Endothelial cell of umbilical vein (primary cell): ENCODE measurements at regions not wholly inside any gene's neighbourhood (a gene's known extent, or its start where the extent isn't known, plus 50 kb on each side); places are given as distances from the start of the nearest gene placed in this dataset.

Experiments
- BruUV-seq: library from RNA; stranded (reverse); fragments of 400-500 nt; replicated peaks from 2 replicates; lab custom pipeline; 2021; lab: Mats Ljungman, UMichigan
- CTCF ChIA-PET: fragments of 300-600, 350-600 bp; sonication (Branson Sonifier 250); formaldehyde crosslinking; loops from one replicate; lab custom pipeline; 2021; ENCODE audit warnings: antibody characterized with exemption, inconsistent platforms; lab: Charles Lee
- POLR2A ChIA-PET: fragments of 300-600, 350-600 bp; sonication (Branson Sonifier 250); formaldehyde crosslinking; loops from one replicate; lab custom pipeline; 2021; ENCODE audit warnings: antibody characterized with exemption, inconsistent platforms; lab: Charles Lee
- DNase-seq: peaks from one replicate; pipeline ENCODE4 v3.0.0-alpha.2; 2011; ENCODE audit warnings: low read depth, low spot score
- FAIRE-seq: peaks from 2 replicates; lab custom pipeline; 2011; peaks lifted over from hg19 to GRCh38; lab: Jason Lieb, UNC
- H2AFZ ChIP-seq: 2 replicates; pipeline ENCODE4 v1.6.0; 2012; ENCODE audit warnings: low read depth, low read length, control low read depth, inconsistent platforms
- H3K27ac ChIP-seq: 2 replicates; pipeline ENCODE4 v1.5.1; 2011; ENCODE audit warnings: low read depth, mild to moderate bottlenecking, control low read depth, low read length, moderate library complexity; ENCODE audit not compliant: insufficient read depth
- H3K27me3 ChIP-seq, 2 experiments: 2 replicates each; pipeline versions ENCODE4 v1.6.0 to v1.6.1; 2011; ENCODE audit warnings: low read length in 2 of 2, mixed read lengths in 1 of 2; ENCODE audit not compliant: control insufficient read depth in 2 of 2, insufficient read depth in 2 of 2
- H3K36me3 ChIP-seq, 2 experiments: 2 replicates in 1 of 2; 3 replicates in 1 of 2; pipeline ENCODE4 v1.5.1; 2011; ENCODE audit warnings: low read length in 2 of 2, mild to moderate bottlenecking in 1 of 2, moderate library complexity in 1 of 2; ENCODE audit not compliant: control insufficient read depth in 2 of 2, insufficient read depth in 2 of 2; ENCODE audit errors: extremely low read depth in 1 of 2
- H3K4me1 ChIP-seq: 3 replicates; pipeline ENCODE4 v1.5.1; 2011; ENCODE audit warnings: mild to moderate bottlenecking, low read length; ENCODE audit not compliant: control insufficient read depth, insufficient read depth; ENCODE audit errors: extremely low read depth
- H3K4me2 ChIP-seq: 2 replicates; pipeline ENCODE4 v1.6.1; 2011; ENCODE audit warnings: low read length, control low read depth, mixed read lengths; ENCODE audit not compliant: insufficient read depth
- H3K4me3 ChIP-seq, 3 experiments: fragments of 200-600 bp in 1 of 3; sonication (generic), shearing (Covaris generic) in 1 of 3; replicated peaks in 1 of 3; 2 replicates each; pipeline ENCODE4 v1.5.1; 2011 to 2016; ENCODE audit warnings: control low read depth in 3 of 3, low read length in 3 of 3, mild to moderate bottlenecking in 2 of 3, inconsistent platforms in 1 of 3, low read depth in 1 of 3, moderate library complexity in 1 of 3; ENCODE audit not compliant: insufficient read depth in 1 of 3
- H3K79me2 ChIP-seq: 2 replicates; pipeline ENCODE4 v1.6.0; 2012; ENCODE audit warnings: low read length, inconsistent platforms; ENCODE audit not compliant: control insufficient read depth, insufficient read depth
- H3K9ac ChIP-seq: replicated peaks from 2 replicates; pipeline ENCODE3; 2011; ENCODE audit warnings: low read length, control low read depth; ENCODE audit not compliant: insufficient read depth; ENCODE audit errors: extremely low read depth
- H3K9me1 ChIP-seq: replicated peaks from 3 replicates; pipeline ENCODE4 v1.6.0; 2011; ENCODE audit warnings: mild to moderate bottlenecking, low read length; ENCODE audit not compliant: control insufficient read depth, insufficient read depth; ENCODE audit errors: extremely low read depth
- H3K9me3 ChIP-seq: replicated peaks from 2 replicates; pipeline ENCODE4 v1.5.1; 2012; ENCODE audit warnings: low read length, inconsistent platforms; ENCODE audit not compliant: control insufficient read depth, insufficient read depth
- H4K20me1 ChIP-seq: replicated peaks from 2 replicates; pipeline ENCODE3; 2011; ENCODE audit warnings: mild to moderate bottlenecking, low read length; ENCODE audit not compliant: control insufficient read depth, insufficient read depth; ENCODE audit errors: extremely low read depth
- EZH2 ChIP-seq: IDR thresholded peaks from 2 replicates; pipeline ENCODE4 v1.6.1; 2012; ENCODE audit warnings: borderline replicate concordance, low read depth, mild to moderate bottlenecking, moderate library complexity, low read length, inconsistent platforms; ENCODE audit not compliant: severe bottlenecking
- FOS ChIP-seq: IDR thresholded peaks from 2 replicates; pipeline ENCODE4 v1.6.1; 2011; ENCODE audit warnings: mild to moderate bottlenecking, low read length, moderate library complexity, borderline replicate concordance; ENCODE audit not compliant: insufficient read depth
- GATA2 ChIP-seq: IDR thresholded peaks from 2 replicates; pipeline ENCODE4 v1.7.0; 2011; ENCODE audit warnings: low read depth, mild to moderate bottlenecking, moderate library complexity, mixed read lengths, low read length; ENCODE audit not compliant: insufficient read length, insufficient read depth
- JUN ChIP-seq: IDR thresholded peaks from 2 replicates; pipeline ENCODE4 v1.6.1; 2011; ENCODE audit warnings: borderline replicate concordance, low read depth; ENCODE audit not compliant: insufficient read length, insufficient read depth
- MYC ChIP-seq: IDR thresholded peaks from one replicate; pipeline ENCODE4 v1.6.1; 2011; ENCODE audit warnings: mild to moderate bottlenecking, low read depth, low read length
- POLR2A ChIP-seq: IDR thresholded peaks from 2 replicates; pipeline ENCODE4 v1.6.1; 2012; ENCODE audit warnings: low read depth, mild to moderate bottlenecking, control low read depth, low read length
- POLR2AphosphoS5 ChIP-seq: IDR thresholded peaks from 2 replicates; pipeline ENCODE4 v1.6.1; 2012; ENCODE audit warnings: low read depth, mild to moderate bottlenecking, control low read depth, low read length, moderate library complexity; ENCODE audit not compliant: insufficient read depth
- dilution Hi-C: fragments of 300-500 bp; cut with MboI; formaldehyde crosslinking; loops from one replicate; pipeline ENCODE4 v1.15.0; 2019; ENCODE audit warnings: low sequenced_read_pairs; ENCODE audit not compliant: extremely low pct_ligation_motif_present
- intact Hi-C: fragments of 100-400 bp; cut with micrococcal nuclease; formaldehyde crosslinking; loops from one replicate; pipeline ENCODE4 v1.10.0; 2022
- TF ChIP-seq, protein P1 (sequence below), 2 donors: IDR thresholded peaks; 1 replicate in 1 of 2; 2 replicates in 1 of 2; pipeline ENCODE4 v1.5.1; 2011; ENCODE audit warnings: low read length in 2 of 2, mild to moderate bottlenecking in 2 of 2, moderate library complexity in 2 of 2, control low read depth in 1 of 2, inconsistent platforms in 1 of 2, low read depth in 1 of 2; ENCODE audit not compliant: insufficient read depth in 1 of 2; ENCODE audit errors: extremely low read depth in 1 of 2
- TF ChIP-seq, protein P2 (sequence below): IDR thresholded peaks from 2 replicates; pipeline ENCODE4 v1.6.1; 2011; ENCODE audit not compliant: insufficient read depth, insufficient read length

DNA sequence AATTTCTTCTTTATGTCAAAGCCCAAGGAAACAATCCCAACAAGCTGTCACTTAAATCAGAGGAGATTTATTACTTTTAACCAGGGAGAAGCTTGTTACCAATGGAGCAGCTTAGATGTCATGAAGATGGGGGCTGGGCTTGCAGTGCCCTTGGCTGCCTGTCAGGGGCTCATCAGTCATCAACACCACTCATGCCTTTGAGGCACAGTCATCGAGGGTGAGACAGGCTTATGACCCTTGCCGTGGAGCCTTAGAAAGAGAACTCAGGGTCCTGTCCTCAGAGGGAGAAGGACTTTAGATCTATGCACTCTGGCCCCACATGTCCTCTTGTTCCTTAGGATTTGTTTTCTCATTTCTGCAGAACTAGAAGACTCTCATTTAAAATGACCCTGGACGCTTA is 318.3 kb downstream of the CBLN1 start:
- DNase-seq, result no peak
- H2AFZ ChIP-seq, result no peak overlapping the region
- BruUV-seq, result no TSS peak
- H3K4me2 ChIP-seq, result no peak overlapping the region
- POLR2A ChIA-PET, result no interaction called here
- no peaks in the 10 kb centered on the region for H3K79me2 ChIP-seq
- intact Hi-C loops, result no loop called here
- H3K9ac ChIP-seq, result no peak overlapping the region
- dilution Hi-C loops, result no loop called here
- H3K36me3 ChIP-seq, result no peaks in the 10 kb centered on the region
- no peak for FAIRE-seq
- no peaks in the 10 kb centered on the region for H3K9me1 ChIP-seq
- peaks cover 11% of the 10 kb centered on the region for H3K9me3 ChIP-seq
- CTCF ChIA-PET, result no interaction called here
- no peaks in the 10 kb centered on the region for H4K20me1 ChIP-seq
- no peaks in the 10 kb centered on the region for H3K27me3 ChIP-seq
- H3K27ac ChIP-seq, result no peak overlapping the region
- TF ChIP-seq EZH2 (no peak), MYC (no peak), FOS (no peak), POLR2AphosphoS5 (no peak), JUN (no peak), POLR2A (no peak), GATA2 (no peak)
- TF ChIP-seq, protein P1, sequence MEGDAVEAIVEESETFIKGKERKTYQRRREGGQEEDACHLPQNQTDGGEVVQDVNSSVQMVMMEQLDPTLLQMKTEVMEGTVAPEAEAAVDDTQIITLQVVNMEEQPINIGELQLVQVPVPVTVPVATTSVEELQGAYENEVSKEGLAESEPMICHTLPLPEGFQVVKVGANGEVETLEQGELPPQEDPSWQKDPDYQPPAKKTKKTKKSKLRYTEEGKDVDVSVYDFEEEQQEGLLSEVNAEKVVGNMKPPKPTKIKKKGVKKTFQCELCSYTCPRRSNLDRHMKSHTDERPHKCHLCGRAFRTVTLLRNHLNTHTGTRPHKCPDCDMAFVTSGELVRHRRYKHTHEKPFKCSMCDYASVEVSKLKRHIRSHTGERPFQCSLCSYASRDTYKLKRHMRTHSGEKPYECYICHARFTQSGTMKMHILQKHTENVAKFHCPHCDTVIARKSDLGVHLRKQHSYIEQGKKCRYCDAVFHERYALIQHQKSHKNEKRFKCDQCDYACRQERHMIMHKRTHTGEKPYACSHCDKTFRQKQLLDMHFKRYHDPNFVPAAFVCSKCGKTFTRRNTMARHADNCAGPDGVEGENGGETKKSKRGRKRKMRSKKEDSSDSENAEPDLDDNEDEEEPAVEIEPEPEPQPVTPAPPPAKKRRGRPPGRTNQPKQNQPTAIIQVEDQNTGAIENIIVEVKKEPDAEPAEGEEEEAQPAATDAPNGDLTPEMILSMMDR (IDR thresholded peaks at IDR 0.05; ENCODE audit: extremely low read depth in 1 of 2, insufficient read depth in 1 of 2, low read depth in 1 of 2, low read length in 2 of 2), result no peak
- TF ChIP-seq, protein P2, sequence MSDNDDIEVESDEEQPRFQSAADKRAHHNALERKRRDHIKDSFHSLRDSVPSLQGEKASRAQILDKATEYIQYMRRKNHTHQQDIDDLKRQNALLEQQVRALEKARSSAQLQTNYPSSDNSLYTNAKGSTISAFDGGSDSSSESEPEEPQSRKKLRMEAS, result no peak
- no peak overlapping the region for H3K4me3 ChIP-seq
- H3K4me1 ChIP-seq, result no peaks in the 10 kb centered on the region
